Spleen (tissue), 7 donors: ENCODE measurements at regions not wholly inside any gene's neighbourhood (a gene's known extent, or its start where the extent isn't known, plus 50 kb on each side); places are given as distances from the start of the nearest gene placed in this dataset.

ENCODE experiments used
- POLR2A ChIP-seq, 3 donors: fragments of 450-650 bp; IDR thresholded peaks; one replicate each; pipeline ENCODE4 v1.5.1; 2017; ENCODE audit warnings: antibody characterized with exemption in 3 of 3, mild to moderate bottlenecking in 1 of 3
- POLR2AphosphoS5 ChIP-seq, 3 donors: sonication (generic); formaldehyde crosslinking; IDR thresholded peaks; one replicate each; pipeline ENCODE4 v1.5.1; 2017; ENCODE audit warnings: antibody characterized with exemption in 3 of 3
- TF ChIP-seq, protein P1 (sequence below), 11 experiments: fragments of 200-600 bp in 7 of 11; fragments of 450-650 bp in 4 of 11; sonication (generic) in 4 of 11; IDR thresholded peaks in 8 of 11; conservative IDR thresholded peaks in 3 of 11; 1 replicate in 7 of 11; 2 replicates in 4 of 11; pipeline versions ENCODE4 v1.4.0 to v1.8.0; 2016 to 2021; ENCODE audit warnings: antibody characterized with exemption in 11 of 11, inconsistent platforms in 4 of 11, mild to moderate bottlenecking in 1 of 11
- donor health status: DM: no; HTN: no; CAD: no; lungs with moderate emphysema.
- donor health status: DM: no; HTN: no; CAD: no.
- donor health status: DM: no; HTN: no; CAD: no.

DNA sequence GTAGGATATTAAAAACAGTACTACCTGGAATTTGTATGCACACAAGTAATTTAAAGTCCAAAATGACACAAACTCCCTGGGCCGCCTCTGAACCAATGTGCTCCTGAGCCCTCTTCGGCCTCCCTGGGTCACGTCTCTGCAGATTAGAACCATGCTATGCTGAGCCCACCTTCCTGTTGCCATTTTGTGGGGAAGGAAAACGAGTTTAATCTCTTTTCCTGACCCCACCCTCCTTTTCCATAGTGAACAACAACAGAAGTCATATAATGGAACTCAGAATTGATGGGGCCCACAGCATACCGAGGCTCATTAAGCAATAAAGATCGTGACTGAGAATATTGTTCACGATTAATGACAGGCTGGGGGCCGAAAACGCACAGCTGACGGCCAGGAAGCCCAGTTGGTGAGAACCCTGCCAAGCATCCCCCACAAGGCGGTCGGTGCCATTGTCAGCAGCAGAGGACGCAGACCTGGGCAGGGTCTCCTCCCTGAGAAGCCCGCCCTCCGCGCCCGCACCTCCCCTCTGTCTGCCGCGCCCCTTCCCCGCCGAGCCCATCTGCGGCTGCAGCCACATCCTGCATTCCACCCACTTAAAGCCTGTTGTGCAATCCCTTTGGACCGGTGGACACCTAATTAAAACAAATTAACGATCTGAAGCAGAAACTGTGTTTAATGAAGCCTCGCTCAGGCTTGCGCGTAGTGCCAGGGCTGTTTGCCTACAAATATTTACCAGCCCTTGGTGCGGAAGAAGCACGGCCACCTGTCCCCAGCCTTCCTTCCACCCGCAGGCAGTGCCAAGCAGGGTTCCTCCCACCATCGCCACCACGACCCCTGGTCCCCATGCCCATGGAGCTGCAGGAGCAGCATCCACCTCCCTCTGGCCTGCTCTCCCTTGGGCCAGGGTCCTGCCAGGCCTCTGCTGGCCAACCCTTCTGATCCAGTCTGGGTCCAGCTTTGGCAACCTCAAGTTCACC lies 68.1 kb downstream of the DLL1 start:
- no peak for TF ChIP-seq POLR2AphosphoS5 (IDR thresholded peaks at IDR 0.05)
- TF ChIP-seq POLR2A (IDR thresholded peaks at IDR 0.05), result no peak
- TF ChIP-seq, protein P1, sequence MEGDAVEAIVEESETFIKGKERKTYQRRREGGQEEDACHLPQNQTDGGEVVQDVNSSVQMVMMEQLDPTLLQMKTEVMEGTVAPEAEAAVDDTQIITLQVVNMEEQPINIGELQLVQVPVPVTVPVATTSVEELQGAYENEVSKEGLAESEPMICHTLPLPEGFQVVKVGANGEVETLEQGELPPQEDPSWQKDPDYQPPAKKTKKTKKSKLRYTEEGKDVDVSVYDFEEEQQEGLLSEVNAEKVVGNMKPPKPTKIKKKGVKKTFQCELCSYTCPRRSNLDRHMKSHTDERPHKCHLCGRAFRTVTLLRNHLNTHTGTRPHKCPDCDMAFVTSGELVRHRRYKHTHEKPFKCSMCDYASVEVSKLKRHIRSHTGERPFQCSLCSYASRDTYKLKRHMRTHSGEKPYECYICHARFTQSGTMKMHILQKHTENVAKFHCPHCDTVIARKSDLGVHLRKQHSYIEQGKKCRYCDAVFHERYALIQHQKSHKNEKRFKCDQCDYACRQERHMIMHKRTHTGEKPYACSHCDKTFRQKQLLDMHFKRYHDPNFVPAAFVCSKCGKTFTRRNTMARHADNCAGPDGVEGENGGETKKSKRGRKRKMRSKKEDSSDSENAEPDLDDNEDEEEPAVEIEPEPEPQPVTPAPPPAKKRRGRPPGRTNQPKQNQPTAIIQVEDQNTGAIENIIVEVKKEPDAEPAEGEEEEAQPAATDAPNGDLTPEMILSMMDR (IDR thresholded peaks at IDR 0.05 in 8 of 11, conservative IDR thresholded peaks at IDR 0.05 in 3 of 11), result no peak
